ENCODE measurements at regions not wholly inside any gene's neighbourhood (a gene's known extent, or its start where the extent isn't known, plus 50 kb on each side); places are given as distances from the start of the nearest gene placed in this dataset.

DNA sequence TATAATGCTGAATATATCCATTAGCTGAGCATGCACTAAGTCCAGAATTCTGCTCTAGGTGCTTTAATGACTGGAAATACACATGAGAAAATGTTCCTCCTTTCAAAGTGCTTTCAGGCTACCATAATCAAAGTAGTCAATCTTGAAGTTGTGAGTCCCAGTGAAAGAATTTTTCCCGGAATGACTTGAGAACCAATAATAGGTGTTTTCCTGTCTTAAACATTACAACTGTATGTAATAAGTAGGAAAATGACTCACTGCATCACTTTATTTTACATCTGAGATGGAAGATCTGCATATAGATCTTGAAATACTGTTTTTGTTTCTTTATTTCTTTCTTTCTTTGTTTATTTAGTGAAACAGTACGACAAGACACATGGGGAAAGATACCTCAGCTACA lies 437.4 kb upstream of the JAG1 start:
- TF ChIP-seq, protein P1, sequence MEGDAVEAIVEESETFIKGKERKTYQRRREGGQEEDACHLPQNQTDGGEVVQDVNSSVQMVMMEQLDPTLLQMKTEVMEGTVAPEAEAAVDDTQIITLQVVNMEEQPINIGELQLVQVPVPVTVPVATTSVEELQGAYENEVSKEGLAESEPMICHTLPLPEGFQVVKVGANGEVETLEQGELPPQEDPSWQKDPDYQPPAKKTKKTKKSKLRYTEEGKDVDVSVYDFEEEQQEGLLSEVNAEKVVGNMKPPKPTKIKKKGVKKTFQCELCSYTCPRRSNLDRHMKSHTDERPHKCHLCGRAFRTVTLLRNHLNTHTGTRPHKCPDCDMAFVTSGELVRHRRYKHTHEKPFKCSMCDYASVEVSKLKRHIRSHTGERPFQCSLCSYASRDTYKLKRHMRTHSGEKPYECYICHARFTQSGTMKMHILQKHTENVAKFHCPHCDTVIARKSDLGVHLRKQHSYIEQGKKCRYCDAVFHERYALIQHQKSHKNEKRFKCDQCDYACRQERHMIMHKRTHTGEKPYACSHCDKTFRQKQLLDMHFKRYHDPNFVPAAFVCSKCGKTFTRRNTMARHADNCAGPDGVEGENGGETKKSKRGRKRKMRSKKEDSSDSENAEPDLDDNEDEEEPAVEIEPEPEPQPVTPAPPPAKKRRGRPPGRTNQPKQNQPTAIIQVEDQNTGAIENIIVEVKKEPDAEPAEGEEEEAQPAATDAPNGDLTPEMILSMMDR (IDR thresholded peaks at IDR 0.05; ENCODE audit: low read depth, low read length): no peak
- TF ChIP-seq EZH2phosphoT487 (IDR thresholded peaks at IDR 0.05; ENCODE audit: low read depth): no peak

All from OCI-LY3 (cell line).